ENCODE measurements at regions not wholly inside any gene's neighbourhood (a gene's known extent, or its start where the extent isn't known, plus 50 kb on each side); places are given as distances from the start of the nearest gene placed in this dataset.

DNA sequence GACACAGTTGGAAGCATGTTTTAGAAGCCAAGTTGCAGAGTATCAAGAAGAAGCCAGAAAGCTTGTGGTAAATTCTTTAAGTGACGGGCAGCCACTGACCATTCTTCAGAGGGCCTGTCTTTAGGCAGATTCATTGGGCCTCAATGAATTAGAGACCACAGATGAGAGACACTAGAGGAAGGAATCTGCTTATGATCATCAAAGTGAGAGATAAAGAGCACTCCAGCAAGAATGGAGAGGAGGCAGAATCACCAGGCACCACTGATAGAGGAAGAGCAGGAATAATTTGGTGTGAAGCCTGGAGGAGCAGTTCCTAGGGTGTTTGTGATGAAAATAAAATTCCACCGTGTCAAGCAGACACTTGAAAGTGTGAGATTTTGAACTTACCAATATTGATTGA is 365.9 kb upstream of the SLC30A5 start (continued):
- TF ChIP-seq, protein P1, sequence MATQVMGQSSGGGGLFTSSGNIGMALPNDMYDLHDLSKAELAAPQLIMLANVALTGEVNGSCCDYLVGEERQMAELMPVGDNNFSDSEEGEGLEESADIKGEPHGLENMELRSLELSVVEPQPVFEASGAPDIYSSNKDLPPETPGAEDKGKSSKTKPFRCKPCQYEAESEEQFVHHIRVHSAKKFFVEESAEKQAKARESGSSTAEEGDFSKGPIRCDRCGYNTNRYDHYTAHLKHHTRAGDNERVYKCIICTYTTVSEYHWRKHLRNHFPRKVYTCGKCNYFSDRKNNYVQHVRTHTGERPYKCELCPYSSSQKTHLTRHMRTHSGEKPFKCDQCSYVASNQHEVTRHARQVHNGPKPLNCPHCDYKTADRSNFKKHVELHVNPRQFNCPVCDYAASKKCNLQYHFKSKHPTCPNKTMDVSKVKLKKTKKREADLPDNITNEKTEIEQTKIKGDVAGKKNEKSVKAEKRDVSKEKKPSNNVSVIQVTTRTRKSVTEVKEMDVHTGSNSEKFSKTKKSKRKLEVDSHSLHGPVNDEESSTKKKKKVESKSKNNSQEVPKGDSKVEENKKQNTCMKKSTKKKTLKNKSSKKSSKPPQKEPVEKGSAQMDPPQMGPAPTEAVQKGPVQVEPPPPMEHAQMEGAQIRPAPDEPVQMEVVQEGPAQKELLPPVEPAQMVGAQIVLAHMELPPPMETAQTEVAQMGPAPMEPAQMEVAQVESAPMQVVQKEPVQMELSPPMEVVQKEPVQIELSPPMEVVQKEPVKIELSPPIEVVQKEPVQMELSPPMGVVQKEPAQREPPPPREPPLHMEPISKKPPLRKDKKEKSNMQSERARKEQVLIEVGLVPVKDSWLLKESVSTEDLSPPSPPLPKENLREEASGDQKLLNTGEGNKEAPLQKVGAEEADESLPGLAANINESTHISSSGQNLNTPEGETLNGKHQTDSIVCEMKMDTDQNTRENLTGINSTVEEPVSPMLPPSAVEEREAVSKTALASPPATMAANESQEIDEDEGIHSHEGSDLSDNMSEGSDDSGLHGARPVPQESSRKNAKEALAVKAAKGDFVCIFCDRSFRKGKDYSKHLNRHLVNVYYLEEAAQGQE (IDR thresholded peaks at IDR 0.05; ENCODE audit: low read depth): no peak

DNA sequence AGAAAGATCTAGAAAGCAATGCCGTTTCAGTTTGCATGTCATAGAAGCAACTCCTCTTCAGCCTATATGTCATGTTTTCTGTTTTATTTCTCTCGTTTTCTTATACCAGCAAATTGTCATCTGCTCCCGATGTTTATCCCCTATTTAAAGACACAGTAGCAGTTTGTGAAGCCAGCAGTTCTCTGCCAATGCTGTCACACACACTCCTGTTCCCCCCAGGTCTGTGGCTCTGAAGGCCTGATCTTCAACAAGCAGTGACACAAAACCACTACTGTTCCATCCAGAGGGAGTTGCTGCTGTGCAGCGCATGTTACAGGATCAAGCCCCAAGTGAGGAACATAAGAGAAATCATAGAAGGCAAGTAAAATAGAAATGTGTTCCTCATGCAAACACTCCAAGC is 364.1 kb upstream of the SLC30A5 start:
- H3K9ac ChIP-seq (ENCODE audit: low read length): no peak overlapping the region
- BruUV-seq (replicated peaks): no TSS peak
- H2AFZ ChIP-seq (ENCODE audit: low read depth, low read length, poor library complexity, severe bottlenecking): no peak overlapping the region
- DNase-seq (ENCODE audit: low read depth, low spot score): no peak
- ATAC-seq: no peak
- no peaks in the 10 kb centered on the region for H3K79me2 ChIP-seq (ENCODE audit: insufficient read depth, low read length)
- TF ChIP-seq YY1 (IDR thresholded peaks at IDR 0.05; ENCODE audit: extremely low read depth, insufficient replicate concordance, low read depth, low read length) (no peak), JUND (IDR thresholded peaks at IDR 0.05) (no peak), ZNF274 (IDR thresholded peaks at IDR 0.05; ENCODE audit: low read depth, low read length) (no peak), SRF (IDR thresholded peaks at IDR 0.05; ENCODE audit: low read depth) (no peak), EZH2phosphoT487 (IDR thresholded peaks at IDR 0.05; ENCODE audit: borderline replicate concordance) (no peak), POLR2AphosphoS5 (IDR thresholded peaks at IDR 0.05; ENCODE audit: low read depth, low read length) (no peak), TCF7L2 (IDR thresholded peaks at IDR 0.05; ENCODE audit: borderline replicate concordance, extremely low read depth, insufficient read depth, insufficient read length) (no peak), RAD21 (IDR thresholded peaks at IDR 0.05; ENCODE audit: low read depth) (no peak), POLR2A (IDR thresholded peaks at IDR 0.05; ENCODE audit: borderline replicate concordance, extremely low read depth, insufficient read depth, insufficient read length) (no peak), ELF1 (IDR thresholded peaks at IDR 0.05; ENCODE audit: borderline replicate concordance, low read depth) (no peak), CBX3 (IDR thresholded peaks at IDR 0.05; ENCODE audit: low read depth) (no peak)
- TF ChIP-seq, protein P2, sequence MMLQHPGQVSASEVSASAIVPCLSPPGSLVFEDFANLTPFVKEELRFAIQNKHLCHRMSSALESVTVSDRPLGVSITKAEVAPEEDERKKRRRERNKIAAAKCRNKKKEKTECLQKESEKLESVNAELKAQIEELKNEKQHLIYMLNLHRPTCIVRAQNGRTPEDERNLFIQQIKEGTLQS (IDR thresholded peaks at IDR 0.05): no peak
- TF ChIP-seq, protein P1 (IDR thresholded peaks at IDR 0.05; ENCODE audit: low read depth): no peak
- TF ChIP-seq, protein P3, sequence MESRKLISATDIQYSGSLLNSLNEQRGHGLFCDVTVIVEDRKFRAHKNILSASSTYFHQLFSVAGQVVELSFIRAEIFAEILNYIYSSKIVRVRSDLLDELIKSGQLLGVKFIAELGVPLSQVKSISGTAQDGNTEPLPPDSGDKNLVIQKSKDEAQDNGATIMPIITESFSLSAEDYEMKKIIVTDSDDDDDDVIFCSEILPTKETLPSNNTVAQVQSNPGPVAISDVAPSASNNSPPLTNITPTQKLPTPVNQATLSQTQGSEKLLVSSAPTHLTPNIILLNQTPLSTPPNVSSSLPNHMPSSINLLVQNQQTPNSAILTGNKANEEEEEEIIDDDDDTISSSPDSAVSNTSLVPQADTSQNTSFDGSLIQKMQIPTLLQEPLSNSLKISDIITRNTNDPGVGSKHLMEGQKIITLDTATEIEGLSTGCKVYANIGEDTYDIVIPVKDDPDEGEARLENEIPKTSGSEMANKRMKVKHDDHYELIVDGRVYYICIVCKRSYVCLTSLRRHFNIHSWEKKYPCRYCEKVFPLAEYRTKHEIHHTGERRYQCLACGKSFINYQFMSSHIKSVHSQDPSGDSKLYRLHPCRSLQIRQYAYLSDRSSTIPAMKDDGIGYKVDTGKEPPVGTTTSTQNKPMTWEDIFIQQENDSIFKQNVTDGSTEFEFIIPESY (IDR thresholded peaks at IDR 0.05; ENCODE audit: extremely low read depth, insufficient replicate concordance, low read length): no peak
- TF ChIP-seq, protein P4, sequence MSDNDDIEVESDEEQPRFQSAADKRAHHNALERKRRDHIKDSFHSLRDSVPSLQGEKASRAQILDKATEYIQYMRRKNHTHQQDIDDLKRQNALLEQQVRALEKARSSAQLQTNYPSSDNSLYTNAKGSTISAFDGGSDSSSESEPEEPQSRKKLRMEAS (IDR thresholded peaks at IDR 0.05): no peak
- H3K36me3 ChIP-seq (ENCODE audit: control insufficient read depth in 1 of 2, insufficient read depth in 2 of 2, low read length in 2 of 2): no peaks in the 10 kb centered on the region
- no peaks in the 10 kb centered on the region for H3K4me1 ChIP-seq (ENCODE audit: control insufficient read depth in 1 of 2, insufficient read depth in 2 of 2, low read length in 2 of 2)
- no peak overlapping the region for H3K27ac ChIP-seq (ENCODE audit: low read depth, low read length)
- H3K27me3 ChIP-seq (ENCODE audit: insufficient read depth, low read length): no peaks in the 10 kb centered on the region
- no peaks in the 10 kb centered on the region for H3K9me3 ChIP-seq (ENCODE audit: control insufficient read depth in 1 of 2, insufficient read depth in 1 of 2, low read depth in 1 of 2, low read length in 2 of 2)
- POLR2A ChIA-PET: no interaction called here
- no peaks in the 10 kb centered on the region for H4K20me1 ChIP-seq (ENCODE audit: insufficient read depth)
- intact Hi-C loops (cut with micrococcal nuclease): loop anchor here (5.0 kb wide), 1 partner anchor 48 kb away; no protein-coding TSS in a partner anchor
- H3K4me3 ChIP-seq (replicated peaks in 1 of 2; ENCODE audit: low read depth in 1 of 2, low read length in 2 of 2): no peak overlapping the region
- CTCF ChIA-PET: no interaction called here
- RAD21 ChIA-PET (ENCODE audit: low non-redundant PET in 1 of 2, low total read pairs in 2 of 2, uncharacterized antibody in 2 of 2, unreplicated experiment in 2 of 2): no interaction called here
- H3K9me2 ChIP-seq (ENCODE audit: insufficient read depth): no peaks in the 10 kb centered on the region
- H3K4me2 ChIP-seq (ENCODE audit: low read length): no peak overlapping the region

Measured in HCT116 (cell line).